ENCODE measurements at regions not wholly inside any gene's neighbourhood (a gene's known extent, or its start where the extent isn't known, plus 50 kb on each side); places are given as distances from the start of the nearest gene placed in this dataset.

DNA sequence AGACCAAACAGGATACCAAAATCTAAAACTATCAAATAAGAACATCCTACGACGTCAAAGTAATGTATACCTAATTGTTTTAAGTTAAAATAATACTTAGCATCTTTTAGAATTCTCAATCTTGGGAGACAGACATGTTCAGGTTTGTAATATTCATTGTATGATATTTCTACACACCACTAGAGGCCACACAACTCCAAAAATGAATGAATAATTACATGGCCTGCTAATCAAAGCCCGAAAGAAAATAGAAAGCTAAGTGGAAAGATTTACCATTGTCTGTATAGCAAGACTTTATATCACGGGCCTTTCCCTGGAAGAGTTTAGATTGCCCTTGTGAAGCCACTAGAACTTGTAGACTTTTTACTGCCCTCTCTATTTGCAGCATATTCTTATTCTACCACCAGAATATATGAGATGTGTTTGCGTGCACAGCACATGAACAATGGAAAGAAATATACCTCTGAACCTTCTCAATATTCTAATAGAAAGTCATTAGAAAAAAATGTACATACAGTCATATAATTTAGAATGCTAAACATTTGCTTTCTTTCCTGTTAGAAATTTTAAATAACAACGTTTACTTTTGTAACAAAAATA lies 380.1 kb upstream of the NUDT12 start:
- TF ChIP-seq REST (IDR thresholded peaks at IDR 0.05; ENCODE audit: low read depth), result no peak
- 0 out of 2 replicates have a peak, but pooled peaks have one; percentile 11 for TF ChIP-seq RAD21 (IDR thresholded peaks at IDR 0.05; ENCODE audit: low read depth)
- TF ChIP-seq ZBTB7A (IDR thresholded peaks at IDR 0.05; ENCODE audit: low read depth), result no peak

- TF ChIP-seq REST (IDR thresholded peaks at IDR 0.05; ENCODE audit: low read depth), result no peak
- TF ChIP-seq, protein P1, sequence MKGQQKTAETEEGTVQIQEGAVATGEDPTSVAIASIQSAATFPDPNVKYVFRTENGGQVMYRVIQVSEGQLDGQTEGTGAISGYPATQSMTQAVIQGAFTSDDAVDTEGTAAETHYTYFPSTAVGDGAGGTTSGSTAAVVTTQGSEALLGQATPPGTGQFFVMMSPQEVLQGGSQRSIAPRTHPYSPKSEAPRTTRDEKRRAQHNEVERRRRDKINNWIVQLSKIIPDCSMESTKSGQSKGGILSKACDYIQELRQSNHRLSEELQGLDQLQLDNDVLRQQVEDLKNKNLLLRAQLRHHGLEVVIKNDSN (IDR thresholded peaks at IDR 0.05), result no peak
- no peak for TF ChIP-seq CREB1 (IDR thresholded peaks at IDR 0.05; ENCODE audit: low read depth)
- no peak for TF ChIP-seq CEBPB (IDR thresholded peaks at IDR 0.05)
- no peak for TF ChIP-seq FOXM1 (IDR thresholded peaks at IDR 0.05; ENCODE audit: borderline replicate concordance, low read depth)
- TF ChIP-seq YY1 (IDR thresholded peaks at IDR 0.05; ENCODE audit: low read depth), result no peak
- TF ChIP-seq TAF1 (IDR thresholded peaks at IDR 0.05; ENCODE audit: low read depth), result no peak
- TF ChIP-seq NFIC (IDR thresholded peaks at IDR 0.05), result no peak
- TF ChIP-seq TCF12 (IDR thresholded peaks at IDR 0.05; ENCODE audit: low read depth), result no peak
Measured at GRCh38 chr5:103941596-103941995, 379.0 kb upstream of the NUDT12 start.

GRCh38 chr5:103938146-103938695 lies 375.6 kb upstream of the NUDT12 start:
- TF ChIP-seq, protein P1 (IDR thresholded peaks at IDR 0.05), result no peak
- TF ChIP-seq REST (IDR thresholded peaks at IDR 0.05; ENCODE audit: low read depth) (no peak), TEAD4 (IDR thresholded peaks at IDR 0.05) (no peak), CEBPB (IDR thresholded peaks at IDR 0.05) (no peak), FOXM1 (IDR thresholded peaks at IDR 0.05; ENCODE audit: borderline replicate concordance, low read depth) (no peak), NFIC (IDR thresholded peaks at IDR 0.05) (no peak), CREB1 (IDR thresholded peaks at IDR 0.05; ENCODE audit: low read depth) (no peak), MAX (IDR thresholded peaks at IDR 0.05) (no peak), TCF12 (IDR thresholded peaks at IDR 0.05; ENCODE audit: low read depth) (no peak), RAD21 (IDR thresholded peaks at IDR 0.05; ENCODE audit: low read depth) (no peak), EP300 (IDR thresholded peaks at IDR 0.05; ENCODE audit: borderline replicate concordance) (no peak), TAF1 (IDR thresholded peaks at IDR 0.05; ENCODE audit: low read depth) (no peak), ZBTB7A (IDR thresholded peaks at IDR 0.05; ENCODE audit: low read depth) (no peak), EGR1 (IDR thresholded peaks at IDR 0.05) (no peak), YY1 (IDR thresholded peaks at IDR 0.05; ENCODE audit: low read depth) (no peak)

- TF ChIP-seq CREB1 (IDR thresholded peaks at IDR 0.05; ENCODE audit: low read depth), result no peak
- TF ChIP-seq REST (IDR thresholded peaks at IDR 0.05; ENCODE audit: low read depth), result no peak
- TF ChIP-seq FOXM1 (IDR thresholded peaks at IDR 0.05; ENCODE audit: borderline replicate concordance, low read depth), result no peak
Measured at GRCh38 chr5:103929338-103930013, 366.9 kb upstream of the NUDT12 start.
